Stimulated activated CD4-positive, alpha-beta T cell treated with anti-CD3 and anti-CD28 coated beads, Interleukin-4, amount 100 ng/mL, for 48 hours (primary cell): ENCODE measurements at regions not wholly inside any gene's neighbourhood (a gene's known extent, or its start where the extent isn't known, plus 50 kb on each side); places are given as distances from the start of the nearest gene placed in this dataset.

Experiments
- DNase-seq, 2 donors: peaks; one replicate each; pipeline ENCODE4 v3.0.0-alpha.2; 2020; ENCODE audit warnings: low read depth in 2 of 2

DNA sequence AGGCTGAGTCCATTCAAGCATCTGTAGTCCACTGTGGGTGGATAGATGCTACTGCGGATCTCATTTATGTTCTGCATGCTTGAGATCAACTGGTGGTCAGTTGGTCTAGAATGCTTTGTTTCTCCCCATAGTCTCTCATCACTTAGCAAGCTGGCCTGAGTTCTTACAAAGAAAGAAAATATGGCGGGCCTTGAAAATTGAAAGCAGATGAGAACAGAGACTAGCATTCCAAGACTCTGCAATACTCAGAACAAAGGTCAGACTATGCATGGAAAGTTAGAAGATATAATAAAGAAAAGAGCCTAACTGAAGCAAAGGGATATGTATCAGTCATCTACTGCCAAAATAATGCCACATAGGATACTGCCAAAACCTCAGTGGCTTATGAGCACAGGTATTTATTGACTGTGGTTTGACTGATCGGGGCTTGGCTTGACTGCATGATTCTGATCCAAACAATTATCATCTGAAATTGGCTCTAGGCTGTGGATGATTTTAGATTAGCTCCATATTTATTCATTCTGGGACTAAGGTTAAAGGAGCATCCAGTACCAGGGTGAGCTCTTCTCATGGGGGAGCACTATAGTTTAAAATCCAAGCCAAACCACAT, 258.9 kb downstream of the TAF11L14 start:
- DNase-seq = no peak

DNA sequence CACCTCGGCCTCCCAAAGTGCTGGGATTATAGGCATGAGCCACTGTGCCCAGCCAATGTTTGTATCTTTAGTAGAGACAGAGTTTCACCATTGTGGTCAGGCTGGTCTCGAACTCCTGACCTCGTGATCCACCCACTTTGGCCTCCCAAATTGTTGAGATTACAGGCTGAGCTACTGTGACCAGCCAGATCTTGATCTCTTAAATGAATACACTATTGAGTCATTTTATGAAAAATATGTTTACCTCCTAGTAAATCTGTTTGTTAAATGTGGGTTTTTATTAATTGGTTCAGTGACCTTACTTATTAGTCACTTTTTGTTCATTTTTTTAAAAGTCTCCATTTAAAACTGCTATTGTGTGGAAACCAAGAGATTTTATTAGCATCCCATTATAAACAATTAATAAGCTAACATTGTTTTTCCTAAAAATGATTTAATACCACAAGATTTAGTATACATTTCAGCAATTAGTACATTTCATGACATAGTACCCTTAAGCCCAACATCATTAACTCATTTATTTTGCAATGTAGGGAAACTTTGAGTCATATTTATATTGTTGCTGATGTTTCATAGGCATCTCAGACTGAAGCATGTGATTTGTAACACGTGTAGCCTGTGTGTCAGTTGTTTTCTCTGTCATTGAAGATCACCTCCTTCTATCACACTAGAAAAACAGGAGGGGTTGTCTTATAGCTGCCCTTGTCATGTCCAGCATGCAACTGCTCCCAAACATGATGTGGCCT, 261.2 kb downstream of the TAF11L14 start:
- DNase-seq = no peak

DNA sequence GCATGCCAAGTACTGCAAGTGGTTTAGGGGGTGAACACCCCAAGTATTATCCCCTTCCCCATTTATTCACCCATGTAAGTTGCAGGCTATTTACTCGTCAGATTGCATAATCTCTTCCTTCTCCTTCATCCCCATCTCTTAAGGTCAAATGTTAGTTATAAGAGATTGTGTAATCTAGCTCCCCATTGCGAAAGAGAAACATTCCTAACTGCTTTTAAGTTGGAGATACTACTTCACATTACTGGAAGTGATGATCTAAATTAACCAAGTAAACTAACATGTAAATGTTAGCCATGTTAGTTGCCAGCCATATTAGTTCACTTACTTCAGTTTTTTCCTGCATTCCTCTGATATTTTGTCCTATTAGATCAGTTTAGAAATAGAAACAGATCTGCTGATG, 262.3 kb downstream of the TAF11L14 start:
- DNase-seq = no peak

DNA sequence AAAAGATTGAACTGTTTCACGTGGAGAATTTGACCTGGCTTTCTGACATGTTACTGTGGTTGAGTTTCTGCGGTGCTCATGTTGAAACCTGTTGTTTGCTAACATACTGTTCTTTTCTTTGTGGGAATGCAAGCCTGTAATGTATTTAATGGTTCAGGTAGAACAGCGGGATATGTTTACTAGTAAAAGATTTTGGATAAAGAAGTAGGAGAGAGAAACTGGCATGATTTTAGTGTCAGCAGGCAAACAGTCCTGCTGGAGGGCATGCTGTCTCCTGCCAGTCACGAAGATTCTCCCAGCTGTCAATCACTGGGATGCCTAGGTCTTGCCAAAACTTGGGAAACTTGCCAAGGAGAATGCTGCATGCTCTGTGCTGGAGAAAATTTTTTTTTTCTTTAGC, 263.5 kb downstream of the TAF11L14 start:
- no peak for DNase-seq

DNA sequence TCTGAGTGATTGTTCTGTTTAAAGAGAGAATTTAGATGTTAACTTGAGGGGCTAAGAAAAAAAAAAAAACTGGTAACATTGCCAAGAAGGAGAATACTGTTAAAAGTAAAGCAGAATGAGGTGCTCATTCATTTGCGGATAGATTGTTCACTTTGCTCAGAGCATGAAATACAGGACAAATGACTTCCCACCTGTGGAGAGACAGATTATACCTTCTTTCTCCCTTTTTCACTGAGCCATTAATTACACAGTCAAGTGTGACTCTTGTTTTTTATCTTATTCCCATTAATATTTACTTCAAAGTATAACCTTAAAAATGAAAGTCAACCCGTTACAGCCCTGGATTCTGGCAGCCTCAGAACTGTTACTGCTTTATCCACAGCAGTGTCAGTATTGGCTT, 264.5 kb downstream of the TAF11L14 start:
- DNase-seq = no peak

GRCh38 chr5:17907094-17907493, 272.8 kb downstream of the TAF11L14 start:
- DNase-seq = no peak

DNA sequence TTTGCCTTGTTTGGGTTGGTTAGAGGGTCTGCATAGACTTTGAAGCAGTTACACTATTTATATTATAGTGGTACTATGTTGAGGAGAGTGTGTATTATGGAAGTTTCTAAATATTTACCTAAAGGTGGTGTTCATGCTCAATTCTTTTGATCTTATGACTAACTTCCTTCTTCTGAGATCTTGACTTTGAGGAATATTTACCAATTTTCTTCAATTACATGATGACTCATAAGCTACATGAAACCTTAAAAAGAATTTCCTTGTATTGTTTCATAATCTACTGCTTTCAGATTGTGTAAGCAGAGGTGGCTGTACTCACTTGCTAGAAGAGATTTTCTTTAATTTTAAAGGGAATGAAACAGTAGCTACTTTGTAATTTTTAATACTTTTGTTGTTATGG, 276.1 kb downstream of the TAF11L14 start:
- no peak for DNase-seq

GRCh38 chr5:17912794-17913193, 278.5 kb downstream of the TAF11L14 start:
- DNase-seq = no peak

DNA sequence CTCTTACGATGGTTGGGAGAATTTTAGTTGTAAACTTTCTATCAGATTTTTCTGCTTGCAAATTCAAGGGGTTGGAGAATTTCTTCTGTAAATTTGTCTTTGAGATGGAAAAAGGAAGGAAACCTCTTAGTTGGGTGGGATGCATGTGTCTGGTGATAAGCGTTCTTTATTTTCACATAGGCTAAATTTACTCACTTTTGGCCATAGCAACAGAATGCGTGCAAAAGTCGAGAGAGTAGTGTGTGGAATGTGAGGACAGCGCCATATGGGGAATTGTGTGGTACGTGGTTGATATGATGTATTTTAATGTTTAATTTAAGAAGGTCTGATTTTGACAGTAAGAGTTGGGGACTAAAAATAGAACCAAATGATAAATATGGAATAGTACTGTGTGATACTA, 282.2 kb downstream of the TAF11L14 start:
- DNase-seq = no peak

- DNase-seq = no peak
Measured at GRCh38 chr5:17917465-17917864, 283.2 kb downstream of the TAF11L14 start.

- DNase-seq = no peak
Measured at GRCh38 chr5:17918373-17919104, 284.3 kb downstream of the TAF11L14 start.

DNA sequence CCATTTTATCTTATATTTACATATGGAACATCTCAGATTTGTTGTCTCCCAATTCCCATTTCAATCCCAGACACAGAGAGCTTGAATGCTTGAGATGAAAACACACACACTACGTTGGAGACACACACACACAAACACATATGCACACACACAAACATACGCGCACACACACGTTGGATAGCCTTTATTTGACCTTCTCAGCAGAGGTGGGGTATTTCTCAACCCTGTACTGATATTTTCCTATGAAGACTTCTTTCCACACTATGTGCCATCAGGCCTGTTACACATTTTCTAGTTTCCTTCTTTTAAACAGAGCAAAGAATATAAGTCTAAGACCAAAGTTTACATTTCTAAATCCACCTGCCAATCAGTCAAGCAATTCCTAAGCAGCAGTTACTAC, 291.0 kb downstream of the TAF11L14 start:
- DNase-seq = no peak

DNA sequence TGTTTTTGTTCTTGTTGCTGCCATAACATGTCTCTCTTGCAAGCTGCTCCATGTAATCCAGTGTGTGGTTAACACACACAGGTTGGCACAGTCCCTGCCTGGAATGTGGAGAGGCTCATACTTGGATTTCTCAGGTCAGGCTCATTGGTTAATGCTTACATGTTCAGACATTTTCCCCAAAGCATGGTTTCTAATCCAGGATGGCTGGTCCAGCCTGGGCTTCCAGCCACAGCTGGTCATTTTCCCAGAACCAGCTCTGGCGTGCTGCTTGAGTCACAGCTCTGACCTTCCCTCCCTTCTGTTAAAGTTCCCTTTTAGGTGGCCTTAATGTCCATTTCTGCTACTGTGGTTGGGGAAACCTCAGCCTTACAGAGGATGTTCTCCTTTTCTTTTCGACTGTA, 294.3 kb downstream of the TAF11L14 start:
- no peak for DNase-seq

- no peak for DNase-seq
Measured at GRCh38 chr5:17929171-17929570, 294.9 kb downstream of the TAF11L14 start.

DNA sequence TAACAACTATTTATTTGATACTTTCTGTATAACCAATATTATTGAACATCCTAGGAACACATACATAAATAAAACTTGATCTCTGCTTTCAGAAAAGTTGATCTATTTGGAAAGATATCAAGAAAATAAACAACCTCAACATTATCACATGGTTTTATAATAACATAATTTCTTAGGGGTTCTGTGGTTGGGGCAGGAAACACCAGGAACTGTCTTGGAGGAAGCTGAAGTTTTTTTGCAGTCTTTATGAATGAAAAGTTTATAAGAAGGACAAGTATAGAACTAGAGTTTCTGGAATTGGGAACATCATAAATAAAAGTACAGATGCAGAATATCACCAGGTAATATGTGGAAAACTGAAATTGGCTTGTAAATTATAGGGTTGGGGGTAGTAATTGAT, 296.1 kb downstream of the TAF11L14 start:
- DNase-seq = no peak

DNA sequence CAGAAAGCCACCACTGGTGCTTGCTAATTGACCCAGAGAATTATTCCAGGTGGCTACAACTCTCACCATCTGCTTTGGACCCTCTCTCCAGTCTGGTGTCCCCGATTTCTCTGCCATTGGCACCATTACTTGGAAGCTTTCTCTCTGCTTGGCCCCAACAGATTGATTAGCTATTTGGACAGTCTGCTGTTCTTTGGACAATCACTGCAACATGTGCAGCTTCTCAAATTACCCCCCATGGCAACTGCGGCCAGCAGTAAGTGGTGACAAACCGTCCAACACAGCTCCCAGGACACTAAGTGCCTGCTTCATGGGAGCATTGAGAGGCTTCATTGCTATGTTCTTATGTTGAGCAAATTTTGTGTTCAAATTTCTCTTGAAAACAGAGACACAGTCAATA, 309.8 kb downstream of the TAF11L14 start:
- DNase-seq = no peak

GRCh38 chr5:17947029-17947428, 312.8 kb downstream of the TAF11L14 start:
- DNase-seq = no peak

- DNase-seq = no peak
Measured at GRCh38 chr5:17951392-17952169, 317.3 kb downstream of the TAF11L14 start.

- DNase-seq = no peak
Measured at GRCh38 chr5:17952231-17952630, 318.0 kb downstream of the TAF11L14 start.

GRCh38 chr5:17964067-17964466, 329.8 kb downstream of the TAF11L14 start:
- DNase-seq = no peak

GRCh38 chr5:17966640-17967402, 332.6 kb downstream of the TAF11L14 start:
- no peak for DNase-seq
